HepG2 (cell line): ENCODE measurements at regions not wholly inside any gene's neighbourhood (a gene's known extent, or its start where the extent isn't known, plus 50 kb on each side); places are given as distances from the start of the nearest gene placed in this dataset.

Experiments used
- ATAC-seq: fragments of 200-7000 bp; cut with Tn5 transposase; 3 replicates; pipeline ENCODE4 v1.9.1; 2020; ENCODE audit warnings: mild to moderate bottlenecking, moderate library complexity
- BruUV-seq: library from RNA; stranded (reverse); fragments of 400-500 nt; replicated peaks from 2 replicates; lab custom pipeline; 2021; lab: Mats Ljungman, UMichigan
- CTCF ChIA-PET: fragments of 300-600 bp; formaldehyde crosslinking; extraction: SDS; loops from one replicate; lab custom pipeline; 2021; ENCODE audit warnings: low total read pairs, inconsistent platforms, low intra/inter-chr PET ratio; lab: Yijun Ruan, JAX
- POLR2A ChIA-PET: fragments of 350-600 bp; sonication (Branson Sonifier 250); formaldehyde crosslinking; loops from one replicate; lab custom pipeline; 2020; ENCODE audit warnings: antibody characterized with exemption, inconsistent platforms; lab: Yijun Ruan, JAX
- DNase-seq: peaks from one replicate; pipeline ENCODE4 v3.0.0-alpha.2; 2015; ENCODE audit warnings: low spot score
- FAIRE-seq: peaks from 3 replicates; lab custom pipeline; 2011; peaks lifted over from hg19 to GRCh38; lab: Jason Lieb, UNC
- H2AFZ ChIP-seq: one replicate; pipeline ENCODE4 v1.6.1; 2011; ENCODE audit warnings: low read length, inconsistent platforms
- H3K27ac ChIP-seq: fragments of 300-600 bp; 3 replicates; pipeline ENCODE4 v1.8.0; 2011; ENCODE audit warnings: mixed run types, mild to moderate bottlenecking, mixed read lengths, low read length, inconsistent platforms; ENCODE audit not compliant: insufficient read depth; ENCODE audit errors: extremely low read length
- H3K27me3 ChIP-seq, 2 experiments: fragments of 200-600 bp in 1 of 2; 2 replicates in 1 of 2; 3 replicates in 1 of 2; pipeline versions ENCODE4 v1.6.0 to v1.8.0; 2011; ENCODE audit warnings: low read length in 2 of 2, mild to moderate bottlenecking in 2 of 2, moderate library complexity in 2 of 2, inconsistent platforms in 1 of 2; ENCODE audit not compliant: insufficient read depth in 2 of 2, control insufficient read depth in 1 of 2
- H3K36me3 ChIP-seq, 2 experiments: fragments of 200-600 bp in 1 of 2; replicated peaks in 1 of 2; 2 replicates in 1 of 2; 3 replicates in 1 of 2; pipeline versions ENCODE4 v1.5.1 to v1.8.0; 2011; ENCODE audit warnings: low read length in 2 of 2, inconsistent platforms in 1 of 2; ENCODE audit not compliant: insufficient read depth in 2 of 2, control insufficient read depth in 1 of 2
- H3K4me1 ChIP-seq: 2 replicates; pipeline ENCODE4 v1.5.1; 2012; ENCODE audit warnings: low read length, inconsistent platforms; ENCODE audit not compliant: insufficient read depth
- H3K4me2 ChIP-seq: 2 replicates; pipeline ENCODE4 v1.6.0; 2011; ENCODE audit warnings: low read depth, low read length, inconsistent platforms
- H3K4me3 ChIP-seq, 3 experiments: fragments of 200-600 bp in 1 of 3; sonication (generic), shearing (Covaris generic) in 1 of 3; replicated peaks in 1 of 3; 2 replicates each; pipeline ENCODE4 v1.5.1; 2011 to 2016; ENCODE audit warnings: low read length in 3 of 3, inconsistent platforms in 2 of 3, low read depth in 2 of 3, mild to moderate bottlenecking in 2 of 3, control low read depth in 1 of 3, mixed read lengths in 1 of 3; ENCODE audit not compliant: insufficient read depth in 1 of 3
- H3K79me2 ChIP-seq: one replicate; pipeline ENCODE4 v1.6.1; 2011; ENCODE audit warnings: low read length, inconsistent platforms; ENCODE audit not compliant: insufficient read depth
- H3K9ac ChIP-seq: 2 replicates; pipeline ENCODE4 v1.6.0; 2011; ENCODE audit warnings: mild to moderate bottlenecking, low read depth, low read length, inconsistent platforms; ENCODE audit not compliant: insufficient read depth
- H3K9me3 ChIP-seq: 2 replicates; pipeline ENCODE4 v1.5.1; 2012; ENCODE audit warnings: mild to moderate bottlenecking, low read length
- H4K20me1 ChIP-seq: 2 replicates; pipeline ENCODE4 v1.6.0; 2011; ENCODE audit warnings: inconsistent platforms, mild to moderate bottlenecking, low read length, moderate library complexity; ENCODE audit not compliant: insufficient read depth
- ETV6 ChIP-seq: sonication (generic); formaldehyde crosslinking; conservative IDR thresholded peaks from 2 replicates; pipeline ENCODE4 v1.4.0; 2020; ENCODE audit warnings: missing genetic modification reagents
- HNRNPL ChIP-seq: fragments of 200-400 bp; formaldehyde crosslinking; IDR thresholded peaks from 2 replicates; pipeline ENCODE4 v1.6.1; 2017; ENCODE audit warnings: mild to moderate bottlenecking, low read depth, low read length
- HOXD1 ChIP-seq: sonication (generic); formaldehyde crosslinking; IDR thresholded peaks from 2 replicates; pipeline ENCODE4 v1.5.0; 2020; ENCODE audit warnings: missing genetic modification reagents
- ZGPAT ChIP-seq: IDR thresholded peaks from 2 replicates; pipeline ENCODE4 v1.6.1; 2016; ENCODE audit warnings: mild to moderate bottlenecking
- ZNF574 ChIP-seq: sonication (generic); formaldehyde crosslinking; IDR thresholded peaks from 2 replicates; pipeline ENCODE4 v1.4.0; 2020; ENCODE audit warnings: missing genetic modification reagents
- ZNF740 ChIP-seq: sonication (generic); formaldehyde crosslinking; IDR thresholded peaks from 2 replicates; pipeline ENCODE4 v1.4.0; 2020; ENCODE audit warnings: missing genetic modification reagents
- ZNF749 ChIP-seq: sonication (generic); formaldehyde crosslinking; IDR thresholded peaks from 2 replicates; pipeline ENCODE4 v1.8.0; 2022; ENCODE audit warnings: mild to moderate bottlenecking, missing genetic modification reagents, moderate library complexity, borderline replicate concordance
- WGBS: methylation state at CpG from one replicate; pipeline ENCODE4 v1.1.6; 2017; ENCODE audit warnings: low lambda C conversion rate; 5-methylcytosine and 5-hydroxymethylcytosine counted together
- in situ Hi-C: cut with HindIII; loops from 2 replicates; pipeline ENCODE4 v1.10.0; 2017; ENCODE audit warnings: low pct_unique_long_range_greater_than_20kb; ENCODE audit not compliant: extremely low pct_ligation_motif_present
- intact Hi-C: fragments of 100-400 bp; cut with micrococcal nuclease; formaldehyde crosslinking; loops from one replicate; pipeline ENCODE4 v1.10.0; 2022; ENCODE audit not compliant: unreplicated experiment

GRCh38 chr2:8309131-8309530, 372.7 kb upstream of the ID2 start:
- CTCF ChIA-PET, result no interaction called here
- Histone ChIP-seq H3K4me1 (peaks cover 12% of the 10 kb centered on the region), H3K27me3 (peaks cover 2 to 34% of the 10 kb centered on the region in 2 experiments; a peak in 3 of 5 replicates), H3K79me2 (no peaks in the 10 kb centered on the region), H3K27ac (no peak overlapping the region), H4K20me1 (no peaks in the 10 kb centered on the region), H3K9me3 (no peaks in the 10 kb centered on the region), H3K9ac (no peak overlapping the region), H3K4me2 (no peak overlapping the region), H3K36me3 (no peaks in the 10 kb centered on the region), H2AFZ (no peak overlapping the region), H3K4me3 (no peak overlapping the region)
- FAIRE-seq (no peak), DNase-seq (no peak), ATAC-seq (peak; percentile 35; the same call in 2 of the 3 replicates)
- intact Hi-C loops, result no loop called here
- TF ChIP-seq ETV6 (CRISPR knock-in tag), result no peak
- no peak for TF ChIP-seq ZNF749 (CRISPR knock-in tag)
- no peak for TF ChIP-seq ZGPAT
- no peak for TF ChIP-seq ZNF740 (CRISPR knock-in tag)
- TF ChIP-seq HNRNPL, result no peak
- no peak for TF ChIP-seq HOXD1
- TF ChIP-seq ZNF574, result no peak
- no TSS peak for BruUV-seq
- WGBS, result 24% methylated on average over 6 of the region's 7 CpGs
- in situ Hi-C loops, result no loop called here
- POLR2A ChIA-PET, result no interaction called here
